GM19467 (cell line): ENCODE measurements at regions not wholly inside any gene's neighbourhood (a gene's known extent, or its start where the extent isn't known, plus 50 kb on each side); places are given as distances from the start of the nearest gene placed in this dataset.

Experiments
- ATAC-seq: cut with Tn5 transposase; IDR thresholded peaks from one replicate; pipeline ENCODE4 v1.9.1; 2021; ENCODE audit warnings: mild to moderate bottlenecking, moderate library complexity; ENCODE audit not compliant: unreplicated experiment

GRCh38 chr13:89610881-89611280, 1736.6 kb upstream of the MIR17HG start:
- no peak for ATAC-seq

- no peak for ATAC-seq
Observed at GRCh38 chr13:89627996-89628395, 1719.5 kb upstream of the MIR17HG start.

- ATAC-seq, result no peak
Observed at GRCh38 chr13:89628567-89628966, 1718.9 kb upstream of the MIR17HG start.

- no peak for ATAC-seq
Observed at GRCh38 chr13:89650226-89650625, 1697.3 kb upstream of the MIR17HG start.

GRCh38 chr13:89660752-89661151, 1686.7 kb upstream of the MIR17HG start:
- ATAC-seq, result no peak

GRCh38 chr13:89673789-89674311, 1673.6 kb upstream of the MIR17HG start:
- no peak for ATAC-seq

GRCh38 chr13:89678466-89679121, 1668.9 kb upstream of the MIR17HG start:
- no peak for ATAC-seq

- ATAC-seq, result no peak
Observed at GRCh38 chr13:89684896-89685295, 1662.6 kb upstream of the MIR17HG start.

GRCh38 chr13:89686171-89686570, 1661.3 kb upstream of the MIR17HG start:
- no peak for ATAC-seq

- no peak for ATAC-seq
Observed at GRCh38 chr13:89687066-89687465, 1660.4 kb upstream of the MIR17HG start.

- ATAC-seq, result no peak
Observed at GRCh38 chr13:89688918-89689317, 1658.6 kb upstream of the MIR17HG start.

GRCh38 chr13:89694451-89694850, 1653.0 kb upstream of the MIR17HG start:
- no peak for ATAC-seq

- no peak for ATAC-seq
Observed at GRCh38 chr13:89695343-89696257, 1651.9 kb upstream of the MIR17HG start.

- no peak for ATAC-seq
Observed at GRCh38 chr13:89701913-89702312, 1645.6 kb upstream of the MIR17HG start.

GRCh38 chr13:89704040-89704439, 1643.4 kb upstream of the MIR17HG start:
- no peak for ATAC-seq

- ATAC-seq, result no peak
Observed at GRCh38 chr13:89708013-89708412, 1639.5 kb upstream of the MIR17HG start.

GRCh38 chr13:89721216-89721615, 1626.3 kb upstream of the MIR17HG start:
- no peak for ATAC-seq

GRCh38 chr13:89726690-89727435, 1620.6 kb upstream of the MIR17HG start:
- ATAC-seq, result no peak

- ATAC-seq, result no peak
Observed at GRCh38 chr13:89733829-89734228, 1613.7 kb upstream of the MIR17HG start.

GRCh38 chr13:89737051-89737450, 1610.4 kb upstream of the MIR17HG start:
- ATAC-seq, result no peak

- ATAC-seq, result no peak
Observed at GRCh38 chr13:89738072-89738471, 1609.4 kb upstream of the MIR17HG start.
